ENCODE measurements at regions not wholly inside any gene's neighbourhood (a gene's known extent, or its start where the extent isn't known, plus 50 kb on each side); places are given as distances from the start of the nearest gene placed in this dataset.

- TF ChIP-seq USF2 (CRISPR knock-in tag; IDR thresholded peaks at IDR 0.05): no peak
These were observed 118.6 kb downstream of the LRIG2 start (continued) for GRCh38 chr1:113191579-113192076.

- Mint-ChIP-seq H3K4me3 (no peak overlapping the region), H3K9me3 (peaks cover 8% of the 10 kb centered on the region), H3K4me1 (peaks cover 12% of the 10 kb centered on the region), H3K27ac (no peak overlapping the region), H3K27me3 (ENCODE audit: low read depth) (0 out of 2 replicates have a peak, but pooled peaks cover 2% of the 10 kb centered on the region), H3K36me3 (peaks cover 3% of the 10 kb centered on the region; the same call in 1 of the 2 replicates)
- no peak for ATAC-seq
- no peak for DNase-seq (ENCODE audit: low spot score)
- POLR2A ChIA-PET: interaction anchor here (0.6 kb wide), 1 partner anchor 415 kb away, joined by 3 read pairs; no protein-coding TSS in a partner anchor
- TF ChIP-seq KAT7 (CRISPR knock-in tag; IDR thresholded peaks at IDR 0.05; ENCODE audit: borderline replicate concordance) (no peak), ZNF396 (CRISPR knock-in tag; IDR thresholded peaks at IDR 0.05; ENCODE audit: borderline replicate concordance) (no peak), ATF6 (CRISPR knock-in tag; IDR thresholded peaks at IDR 0.05) (no peak), MXD4 (CRISPR knock-in tag; IDR thresholded peaks at IDR 0.05; ENCODE audit: borderline replicate concordance) (no peak), ZNF532 (CRISPR knock-in tag; IDR thresholded peaks at IDR 0.05; ENCODE audit: borderline replicate concordance) (no peak), NR1H2 (CRISPR knock-in tag; IDR thresholded peaks at IDR 0.05) (no peak), RORB (CRISPR knock-in tag; IDR thresholded peaks at IDR 0.05) (no peak), ZBTB43 (CRISPR knock-in tag; IDR thresholded peaks at IDR 0.05) (no peak), ESRRA (CRISPR knock-in tag; IDR thresholded peaks at IDR 0.05; ENCODE audit: borderline replicate concordance) (no peak), SMAD3 (CRISPR knock-in tag; IDR thresholded peaks at IDR 0.05; ENCODE audit: borderline replicate concordance) (no peak), ZBTB21 (CRISPR knock-in tag; IDR thresholded peaks at IDR 0.05; ENCODE audit: borderline replicate concordance) (no peak), IRF2 (CRISPR knock-in tag; IDR thresholded peaks at IDR 0.05; ENCODE audit: borderline replicate concordance, low read depth) (no peak), ZNF512 (CRISPR knock-in tag; IDR thresholded peaks at IDR 0.05; ENCODE audit: borderline replicate concordance) (no peak), ZMAT4 (CRISPR knock-in tag; IDR thresholded peaks at IDR 0.05) (no peak), ZNF219 (CRISPR knock-in tag; IDR thresholded peaks at IDR 0.05; ENCODE audit: borderline replicate concordance) (no peak), ETV6 (CRISPR knock-in tag; IDR thresholded peaks at IDR 0.05) (no peak), IRF1 (CRISPR knock-in tag; IDR thresholded peaks at IDR 0.05) (no peak)
- CTCF ChIA-PET: interaction anchor here (0.5 kb wide), 1 partner anchor 81 kb away, joined by 3 read pairs; no protein-coding TSS in a partner anchor
These were observed 119.2 kb downstream of the LRIG2 start for GRCh38 chr1:113192242-113192641.

Data from WTC11 (cell line).